Breast epithelium (tissue), 4 donors: ENCODE measurements at regions not wholly inside any gene's neighbourhood (a gene's known extent, or its start where the extent isn't known, plus 50 kb on each side); places are given as distances from the start of the nearest gene placed in this dataset.

Experiments
- DNase-seq, 2 donors: peaks; one replicate each; pipeline ENCODE4 v3.0.0-alpha.2; 2019; ENCODE audit warnings: low spot score in 2 of 2
- H3K27ac ChIP-seq, 2 donors: fragments of 200-600 bp; sonication (generic) in 1 of 2; one replicate each; pipeline ENCODE4 v1.5.1; 2016 to 2019; ENCODE audit warnings: mild to moderate bottlenecking in 1 of 2
- H3K27me3 ChIP-seq, 2 donors: fragments of 200-600 bp; sonication (generic) in 1 of 2; one replicate each; pipeline versions ENCODE4 v1.5.1 to v1.6.0; 2017 to 2019; ENCODE audit warnings: control low read depth in 1 of 2, mild to moderate bottlenecking in 1 of 2
- H3K36me3 ChIP-seq: fragments of 200-600 bp; one replicate; pipeline ENCODE4 v1.5.1; 2019
- H3K4me1 ChIP-seq, 2 donors: fragments of 200-600 bp; sonication (generic); one replicate each; pipeline ENCODE4 v1.5.1; 2016 to 2019; ENCODE audit warnings: control low read depth in 1 of 2
- H3K4me3 ChIP-seq, 3 donors: fragments of 200-600 bp; sonication (generic); 1 replicate in 2 of 3; 2 replicates in 1 of 3; pipeline ENCODE4 v1.5.1; 2016 to 2019; ENCODE audit warnings: mild to moderate bottlenecking in 3 of 3, moderate library complexity in 2 of 3
- H3K9me3 ChIP-seq, 2 donors: fragments of 200-600 bp; sonication (generic) in 1 of 2; one replicate each; pipeline ENCODE4 v1.5.1; 2016 to 2019; ENCODE audit warnings: control low read depth in 1 of 2
- CTCF ChIP-seq, 3 donors: fragments of 450-650 bp; IDR thresholded peaks; one replicate each; pipeline ENCODE4 v1.5.1; 2016 to 2017; ENCODE audit warnings: antibody characterized with exemption in 3 of 3, mild to moderate bottlenecking in 3 of 3, moderate library complexity in 3 of 3
- POLR2A ChIP-seq: fragments of 450-650 bp; IDR thresholded peaks from one replicate; pipeline ENCODE4 v1.6.1; 2016; ENCODE audit warnings: antibody characterized with exemption, mild to moderate bottlenecking, moderate library complexity
- POLR2AphosphoS5 ChIP-seq, 3 donors: sonication (generic); formaldehyde crosslinking; IDR thresholded peaks; one replicate each; pipeline ENCODE4 v1.6.1; 2017; ENCODE audit warnings: antibody characterized with exemption in 3 of 3
- intact Hi-C: fragments of 100-400 bp; cut with DNase I; formaldehyde crosslinking; loops from one replicate; pipeline ENCODE4 v1.15.1; 2023; ENCODE audit warnings: low total_unique reads

- Histone ChIP-seq H3K27me3 (no peaks in the 10 kb centered on the region), H3K4me3 (no peak overlapping the region), H3K4me1 (no peaks in the 10 kb centered on the region), H3K9me3 (no peaks in the 10 kb centered on the region), H3K36me3 (no peaks in the 10 kb centered on the region), H3K27ac (no peak overlapping the region)
- intact Hi-C loops: no loop called here
- TF ChIP-seq POLR2A (no peak), CTCF (IDR thresholded peaks at IDR 0.05) (no peak), POLR2AphosphoS5 (IDR thresholded peaks at IDR 0.05) (no peak)
- DNase-seq: no peak
Measured at GRCh38 chr21:17930093-17930492, 110.9 kb upstream of the C21orf91 start.

- Histone ChIP-seq H3K4me1 (no peaks in the 10 kb centered on the region), H3K27me3 (no peaks in the 10 kb centered on the region), H3K36me3 (no peaks in the 10 kb centered on the region), H3K4me3 (no peak overlapping the region), H3K27ac (no peak overlapping the region), H3K9me3 (no peaks in the 10 kb centered on the region)
- intact Hi-C loops: loop anchor here (10.0 kb wide), 1 partner anchor 245 kb away; no protein-coding TSS in a partner anchor
- DNase-seq: no peak
- no peak for TF ChIP-seq POLR2A
- TF ChIP-seq POLR2AphosphoS5 (IDR thresholded peaks at IDR 0.05): no peak
- no peak for TF ChIP-seq CTCF (IDR thresholded peaks at IDR 0.05)
Measured at GRCh38 chr21:17929510-17929909, 110.4 kb upstream of the C21orf91 start.

- TF ChIP-seq CTCF (IDR thresholded peaks at IDR 0.05) (no peak), POLR2AphosphoS5 (IDR thresholded peaks at IDR 0.05) (no peak), POLR2A (no peak)
- Histone ChIP-seq H3K9me3 (peaks cover 0 to 3% of the 10 kb centered on the region in 2 donors), H3K4me1 (no peaks in the 10 kb centered on the region), H3K4me3 (no peak overlapping the region), H3K36me3 (no peaks in the 10 kb centered on the region), H3K27ac (no peak overlapping the region), H3K27me3 (no peaks in the 10 kb centered on the region)
- DNase-seq: no peak
- intact Hi-C loops: loop anchor here (10.0 kb wide), 1 partner anchor 241 kb away; no protein-coding TSS in a partner anchor
Measured at GRCh38 chr21:17925899-17926298, 106.7 kb upstream of the C21orf91 start.

GRCh38 chr21:17925000-17925610 is 105.9 kb upstream of the C21orf91 start:
- DNase-seq: no peak

More at GRCh38 chr21:17925000-17925610, 105.9 kb upstream of the C21orf91 start:
- no peaks in the 10 kb centered on the region for H3K27me3 ChIP-seq
- H3K4me3 ChIP-seq: no peak overlapping the region
- no peak overlapping the region for H3K27ac ChIP-seq
- H3K4me1 ChIP-seq: no peaks in the 10 kb centered on the region
- no peaks in the 10 kb centered on the region for H3K36me3 ChIP-seq
- intact Hi-C loops: loop anchor here (10.0 kb wide), 1 partner anchor 240 kb away; no protein-coding TSS in a partner anchor
- TF ChIP-seq POLR2A: no peak
- TF ChIP-seq CTCF (IDR thresholded peaks at IDR 0.05): peak; percentile 34 to 68 (median 64)
- peaks cover 0 to 11% of the 10 kb centered on the region in 2 donors for H3K9me3 ChIP-seq
